LNCAP (cell line): ENCODE measurements at regions not wholly inside any gene's neighbourhood (a gene's known extent, or its start where the extent isn't known, plus 50 kb on each side); places are given as distances from the start of the nearest gene placed in this dataset.

Experiments
- CTCF ChIP-seq: fragments of 450-650 bp; IDR thresholded peaks from 2 replicates; pipeline ENCODE4 v1.5.1; 2017; ENCODE audit warnings: mild to moderate bottlenecking

- no peak for TF ChIP-seq CTCF
Measured at GRCh38 chr6:132131351-132131750, 180.2 kb upstream of the CCN2 start.

- TF ChIP-seq CTCF, result no peak; the same call in 1 of the 2 replicates
Measured at GRCh38 chr6:132130626-132131298, 179.6 kb upstream of the CCN2 start.

GRCh38 chr6:132128424-132128823, 177.3 kb upstream of the CCN2 start:
- TF ChIP-seq CTCF, result no peak

GRCh38 chr6:132126150-132126549, 175.0 kb upstream of the CCN2 start:
- TF ChIP-seq CTCF, result no peak

- TF ChIP-seq CTCF, result no peak
Measured at GRCh38 chr6:132122871-132123270, 171.7 kb upstream of the CCN2 start.

- TF ChIP-seq CTCF, result no peak
Measured at GRCh38 chr6:132122176-132122575, 171.0 kb upstream of the CCN2 start.

GRCh38 chr6:132118144-132118543, 167.0 kb upstream of the CCN2 start:
- TF ChIP-seq CTCF, result no peak
